Esophagus muscularis mucosa (tissue), 4 donors: ENCODE measurements at regions not wholly inside any gene's neighbourhood (a gene's known extent, or its start where the extent isn't known, plus 50 kb on each side); places are given as distances from the start of the nearest gene placed in this dataset.

ENCODE experiments used
- DNase-seq: peaks from one replicate; pipeline ENCODE4 v3.0.0-alpha.2; 2017; ENCODE audit errors: extremely low spot score
- H3K27ac ChIP-seq, 4 donors: fragments of 200-600 bp; sonication (generic); replicated peaks in 1 of 4; 1 replicate in 3 of 4; 2 replicates in 1 of 4; pipeline ENCODE4 v1.5.1; 2016 to 2019; ENCODE audit warnings: mild to moderate bottlenecking in 1 of 4
- H3K27me3 ChIP-seq, 4 donors: fragments of 200-600 bp; sonication (generic); one replicate each; pipeline versions ENCODE4 v1.5.1 to v1.6.0; 2016 to 2019
- H3K36me3 ChIP-seq, 4 donors: fragments of 200-600 bp; sonication (generic); one replicate each; pipeline ENCODE4 v1.5.1; 2016 to 2019
- H3K4me1 ChIP-seq, 4 donors: fragments of 200-600 bp; sonication (generic); one replicate each; pipeline ENCODE4 v1.5.1; 2016 to 2019
- H3K4me3 ChIP-seq, 4 donors: fragments of 200-600 bp; sonication (generic); 1 replicate in 2 of 4; 2 replicates in 2 of 4; pipeline ENCODE4 v1.5.1; 2016 to 2019; ENCODE audit warnings: mild to moderate bottlenecking in 4 of 4, moderate library complexity in 1 of 4
- H3K9me3 ChIP-seq, 4 donors: fragments of 200-600 bp; sonication (generic); 1 replicate in 3 of 4; 2 replicates in 1 of 4; pipeline ENCODE4 v1.5.1; 2016 to 2019
- CTCF ChIP-seq, 3 experiments: fragments of 200-600 bp in 2 of 3; fragments of 450-650 bp in 1 of 3; sonication (generic) in 2 of 3; IDR thresholded peaks; one replicate each; pipeline ENCODE4 v1.5.1; 2017 to 2019; ENCODE audit warnings: antibody characterized with exemption in 3 of 3, mild to moderate bottlenecking in 2 of 3, moderate library complexity in 1 of 3
- EP300 ChIP-seq: sonication (generic); formaldehyde crosslinking; IDR thresholded peaks from one replicate; pipeline ENCODE4 v1.6.1; 2017; ENCODE audit warnings: antibody characterized with exemption
- POLR2A ChIP-seq: fragments of 450-650 bp; IDR thresholded peaks from one replicate; pipeline ENCODE4 v1.6.1; 2017; ENCODE audit warnings: antibody characterized with exemption, moderate library complexity, mild to moderate bottlenecking, low read depth
- POLR2AphosphoS5 ChIP-seq, 2 donors: sonication (generic); formaldehyde crosslinking; IDR thresholded peaks; one replicate each; pipeline ENCODE4 v1.6.1; 2017; ENCODE audit warnings: antibody characterized with exemption in 2 of 2
- WGBS: methylation state at CpG from one replicate; pipeline ENCODE4 v1.1.5; 2018; 5-methylcytosine and 5-hydroxymethylcytosine counted together
- intact Hi-C: fragments of 100-400 bp; cut with DNase I; formaldehyde crosslinking; loops from one replicate; pipeline ENCODE4 v1.15.1; 2023

- DNase-seq = no peak
- no peaks in the 10 kb centered on the region for H3K36me3 ChIP-seq
- TF ChIP-seq POLR2AphosphoS5 (IDR thresholded peaks at IDR 0.05) = no peak
- no peak for TF ChIP-seq EP300
- no peak for TF ChIP-seq POLR2A
- no peak for TF ChIP-seq CTCF (IDR thresholded peaks at IDR 0.05)
- no peak overlapping the region for H3K27ac ChIP-seq
- 76% methylated on average over 2 of the region's 4 CpGs for WGBS
- no peaks in the 10 kb centered on the region for H3K9me3 ChIP-seq
- no peak overlapping the region for H3K4me3 ChIP-seq
- peaks cover 0 to 28% (median 0%) of the 10 kb centered on the region in 4 donors for H3K27me3 ChIP-seq
- no peaks in the 10 kb centered on the region for H3K4me1 ChIP-seq
- intact Hi-C loops = no loop called here
These were observed 977.3 kb downstream of the UQCRFS1 start for GRCh38 chr19:28235606-28236125.

GRCh38 chr19:28234637-28235036 is 978.3 kb downstream of the UQCRFS1 start:
- Histone ChIP-seq H3K27ac (no peak overlapping the region), H3K27me3 (peaks cover 0 to 26% (median 0%) of the 10 kb centered on the region in 4 donors), H3K9me3 (no peaks in the 10 kb centered on the region), H3K36me3 (no peaks in the 10 kb centered on the region), H3K4me3 (no peak overlapping the region), H3K4me1 (no peaks in the 10 kb centered on the region)
- DNase-seq = no peak
- intact Hi-C loops = no loop called here
- no peak for TF ChIP-seq POLR2AphosphoS5 (IDR thresholded peaks at IDR 0.05)
- TF ChIP-seq CTCF (IDR thresholded peaks at IDR 0.05) = no peak
- TF ChIP-seq POLR2A = no peak
- no peak for TF ChIP-seq EP300
- WGBS = 64% methylated on average over 6 of the region's 6 CpGs

GRCh38 chr19:28228854-28229253 is 984.1 kb downstream of the UQCRFS1 start:
- Histone ChIP-seq H3K4me1 (no peaks in the 10 kb centered on the region), H3K9me3 (no peaks in the 10 kb centered on the region), H3K27me3 (peaks cover 0 to 6% (median 0%) of the 10 kb centered on the region in 4 donors), H3K27ac (no peak overlapping the region), H3K4me3 (no peak overlapping the region), H3K36me3 (no peaks in the 10 kb centered on the region)
- 82% methylated on average over 2 of the region's 2 CpGs for WGBS
- intact Hi-C loops = no loop called here
- DNase-seq = no peak
- TF ChIP-seq POLR2AphosphoS5 (IDR thresholded peaks at IDR 0.05) = no peak
- no peak for TF ChIP-seq CTCF (IDR thresholded peaks at IDR 0.05)
- no peak for TF ChIP-seq EP300
- TF ChIP-seq POLR2A = no peak

GRCh38 chr19:28224441-28224840 is 988.5 kb downstream of the UQCRFS1 start:
- Histone ChIP-seq H3K36me3 (no peaks in the 10 kb centered on the region), H3K4me3 (no peak overlapping the region), H3K27me3 (peaks cover 0 to 6% (median 0%) of the 10 kb centered on the region in 4 donors), H3K27ac (no peak overlapping the region), H3K4me1 (no peaks in the 10 kb centered on the region), H3K9me3 (no peaks in the 10 kb centered on the region)
- 87% methylated on average over 10 of the region's 10 CpGs for WGBS
- no peak for DNase-seq
- TF ChIP-seq EP300 (no peak), CTCF (IDR thresholded peaks at IDR 0.05) (no peak), POLR2AphosphoS5 (IDR thresholded peaks at IDR 0.05) (no peak), POLR2A (no peak)
- intact Hi-C loops = no loop called here

- Histone ChIP-seq H3K36me3 (no peaks in the 10 kb centered on the region), H3K27ac (no peak overlapping the region), H3K27me3 (peaks cover 0 to 12% (median 0%) of the 10 kb centered on the region in 4 donors), H3K4me1 (no peaks in the 10 kb centered on the region), H3K4me3 (no peak overlapping the region), H3K9me3 (no peaks in the 10 kb centered on the region)
- whole genome bisulfite sequencing = 81% methylated on average over 3 of the region's 3 CpGs
- TF ChIP-seq POLR2A = no peak
- TF ChIP-seq CTCF (IDR thresholded peaks at IDR 0.05) = no peak
- no peak for TF ChIP-seq EP300
- TF ChIP-seq POLR2AphosphoS5 (IDR thresholded peaks at IDR 0.05) = no peak
- intact Hi-C loops = no loop called here
- no peak for DNase-seq
These were observed 991.2 kb downstream of the UQCRFS1 start for GRCh38 chr19:28221736-28222135.
